B cell (primary cell): ENCODE measurements at regions not wholly inside any gene's neighbourhood (a gene's known extent, or its start where the extent isn't known, plus 50 kb on each side); places are given as distances from the start of the nearest gene placed in this dataset.

Experiments used
- ATAC-seq: fragments of 200-7000 bp; cut with Tn5 transposase; one replicate; pipeline ENCODE4 v1.10.0; 2021; ENCODE audit warnings: low read depth, mild to moderate bottlenecking, moderate number of reproducible peaks, moderate library complexity
- CTCF ChIA-PET: fragments of 350-600 bp; sonication (Branson Sonifier 250); formaldehyde crosslinking; loops from one replicate; lab custom pipeline; 2021; ENCODE audit warnings: antibody characterized with exemption, inconsistent platforms; lab: Charles Lee
- POLR2A ChIA-PET: fragments of 350-600 bp; sonication (Branson Sonifier 250); formaldehyde crosslinking; loops from one replicate; lab custom pipeline; 2021; ENCODE audit warnings: antibody characterized with exemption; lab: Charles Lee
- DNase-seq: peaks from one replicate; pipeline ENCODE4 v3.0.0; 2013
- H2AFZ ChIP-seq: 2 replicates; pipeline ENCODE4 v1.6.1; 2012; ENCODE audit warnings: mild to moderate bottlenecking, low read depth, low read length; ENCODE audit not compliant: insufficient read depth, poor library complexity, severe bottlenecking
- H3K27ac ChIP-seq, 2 donors: 1 replicate in 1 of 2; 2 replicates in 1 of 2; pipeline ENCODE4 v1.5.1; 2012 to 2013; ENCODE audit warnings: low read length in 2 of 2, mild to moderate bottlenecking in 2 of 2, moderate library complexity in 1 of 2
- H3K27me3 ChIP-seq, 4 experiments: fragments of 200-600 bp in 1 of 4; sonication (generic) in 1 of 4; replicated peaks in 1 of 4; 1 replicate in 2 of 4; 2 replicates in 2 of 4; pipeline versions ENCODE4 v1.6.1 to v1.7.0; 2013 to 2016; ENCODE audit warnings: low read length in 3 of 4, mild to moderate bottlenecking in 2 of 4, mixed read lengths in 1 of 4, moderate library complexity in 1 of 4; ENCODE audit not compliant: insufficient read depth in 4 of 4, control insufficient read depth in 3 of 4; ENCODE audit errors: control extremely low read depth in 1 of 4
- H3K36me3 ChIP-seq, 2 experiments: replicated peaks in 1 of 2; 1 replicate in 1 of 2; 2 replicates in 1 of 2; pipeline versions ENCODE4 v1.6.1 to v1.7.1; 2013; ENCODE audit warnings: low read length in 1 of 2; ENCODE audit not compliant: insufficient read depth in 2 of 2, control insufficient read depth in 1 of 2; ENCODE audit errors: control extremely low read depth in 1 of 2, extremely low read depth in 1 of 2
- H3K4me1 ChIP-seq, 2 donors: fragments of 200-600 bp in 1 of 2; sonication (generic) in 1 of 2; 1 replicate in 1 of 2; 2 replicates in 1 of 2; pipeline versions ENCODE4 v1.5.1 to v1.6.1; 2013 to 2017; ENCODE audit warnings: low read length in 2 of 2; ENCODE audit not compliant: control insufficient read depth in 2 of 2, insufficient read depth in 2 of 2
- H3K4me2 ChIP-seq: replicated peaks from 2 replicates; pipeline ENCODE3; 2012; ENCODE audit warnings: mild to moderate bottlenecking, low read depth, low read length; ENCODE audit not compliant: poor library complexity, severe bottlenecking
- H3K4me3 ChIP-seq, 5 experiments: fragments of 200-600 bp in 1 of 5; sonication (generic) in 1 of 5; 1 replicate in 3 of 5; 2 replicates in 2 of 5; pipeline versions ENCODE4 v1.5.1 to v1.7.0; 2011 to 2016; ENCODE audit warnings: low read length in 4 of 5, mild to moderate bottlenecking in 4 of 5, low read depth in 2 of 5, control low read depth in 1 of 5, moderate library complexity in 1 of 5; ENCODE audit not compliant: insufficient read depth in 1 of 5; ENCODE audit errors: control extremely low read depth in 1 of 5, extremely low read depth in 1 of 5
- H3K79me2 ChIP-seq: fragments of 200-600 bp; sonication (generic); one replicate; pipeline ENCODE4 v1.6.0; 2016; ENCODE audit warnings: low read length; ENCODE audit not compliant: control insufficient read depth, insufficient read depth
- H3K9ac ChIP-seq: fragments of 200-600 bp; sonication (generic); 2 replicates; pipeline ENCODE4 v1.6.1; 2017; ENCODE audit warnings: mild to moderate bottlenecking, low read length, moderate library complexity
- H3K9me3 ChIP-seq, 3 donors: one replicate each; pipeline versions ENCODE4 v1.6.1 to v1.7.1; 2013; ENCODE audit warnings: low read length in 2 of 3; ENCODE audit not compliant: control insufficient read depth in 2 of 3, insufficient read depth in 1 of 3; ENCODE audit errors: control extremely low read depth in 1 of 3
- H4K20me1 ChIP-seq: 2 replicates; pipeline ENCODE4 v1.6.0; 2012; ENCODE audit warnings: mild to moderate bottlenecking, low read length; ENCODE audit not compliant: insufficient read depth, control insufficient read depth, poor library complexity, severe bottlenecking
- H3K27ac Mint-ChIP-seq: one replicate; pipeline ENCODE4 v1.8.0; 2021; ENCODE audit warnings: mixed read lengths
- H3K27me3 Mint-ChIP-seq: one replicate; pipeline ENCODE4 v1.8.0; 2021; ENCODE audit warnings: mixed read lengths
- H3K4me1 Mint-ChIP-seq: one replicate; pipeline ENCODE4 v1.8.0; 2021; ENCODE audit warnings: mixed read lengths
- H3K4me3 Mint-ChIP-seq: one replicate; pipeline ENCODE4 v1.8.0; 2021; ENCODE audit warnings: mixed read lengths
- H3K9me3 Mint-ChIP-seq: one replicate; pipeline ENCODE4 v1.8.0; 2022; ENCODE audit warnings: mixed read lengths; ENCODE audit not compliant: insufficient read depth
- EZH2 ChIP-seq: IDR thresholded peaks from 2 replicates; pipeline ENCODE4 v1.6.1; 2012; ENCODE audit warnings: borderline replicate concordance, low read depth, mild to moderate bottlenecking, moderate library complexity, low read length; ENCODE audit not compliant: insufficient read depth, poor library complexity, severe bottlenecking
- WGBS: methylation state at CpG from one replicate; pipeline ENCODE4 v1.1.5; 2013; ENCODE audit warnings: missing lambda C conversion rate; ENCODE audit not compliant: insufficient coverage; 5-methylcytosine and 5-hydroxymethylcytosine counted together
- intact Hi-C: fragments of 100-400 bp; cut with micrococcal nuclease; formaldehyde crosslinking; loops from one replicate; pipeline ENCODE4 v1.10.0; 2022
- TF ChIP-seq, protein P1 (sequence below): fragments of 200-600 bp; IDR thresholded peaks from one replicate; pipeline ENCODE4 v1.8.0; 2022; ENCODE audit warnings: antibody characterized with exemption, mild to moderate bottlenecking

DNA sequence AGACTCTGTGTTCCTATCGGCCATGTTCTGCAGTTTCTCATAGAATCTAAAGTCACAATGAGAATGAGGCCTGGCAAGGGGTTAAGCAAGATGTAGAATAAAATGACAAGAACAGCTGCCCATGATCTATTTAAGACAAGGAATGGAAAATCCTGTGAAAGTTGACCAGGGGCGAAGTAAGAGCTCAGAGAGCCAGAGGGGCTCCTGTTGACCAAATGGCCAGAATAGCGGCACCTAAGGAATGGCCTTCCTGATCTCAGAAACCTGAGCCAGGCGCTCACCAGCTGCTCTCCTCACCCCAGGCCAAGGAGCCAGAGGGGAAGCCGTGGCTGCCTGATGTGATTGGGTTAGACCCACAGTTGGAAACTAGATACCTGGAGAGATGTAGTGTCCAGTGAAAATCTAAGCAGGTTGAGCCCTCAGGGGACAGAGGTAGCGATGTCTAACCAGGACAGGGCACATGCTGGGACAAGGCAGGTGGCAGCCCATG, 106.1 kb upstream of the NDN start:
- no peak overlapping the region for H2AFZ ChIP-seq
- ChIA-PET POLR2A (no interaction called here), CTCF (no interaction called here)
- H3K36me3 ChIP-seq = no peaks in the 10 kb centered on the region
- ATAC-seq = no peak
- H3K4me1 ChIP-seq = no peaks in the 10 kb centered on the region
- H3K79me2 ChIP-seq = no peaks in the 10 kb centered on the region
- Mint-ChIP-seq H3K27me3 (no peaks in the 10 kb centered on the region), H3K27ac (no peak overlapping the region), H3K4me3 (no peak overlapping the region), H3K4me1 (no peaks in the 10 kb centered on the region), H3K9me3 (peaks cover 10% of the 10 kb centered on the region)
- no peak overlapping the region for H3K9ac ChIP-seq
- 65% methylated on average over 4 of the region's 6 CpGs for WGBS
- H3K9me3 ChIP-seq = peaks cover 0 to 12% (median 3%) of the 10 kb centered on the region in 3 donors
- H3K4me3 ChIP-seq = no peak overlapping the region
- no peak overlapping the region for H3K27ac ChIP-seq
- H3K27me3 ChIP-seq = no peaks in the 10 kb centered on the region
- no peak for DNase-seq
- no peaks in the 10 kb centered on the region for H4K20me1 ChIP-seq
- no peak overlapping the region for H3K4me2 ChIP-seq
- intact Hi-C loops = no loop called here
- no peak for TF ChIP-seq EZH2
- TF ChIP-seq, protein P1, sequence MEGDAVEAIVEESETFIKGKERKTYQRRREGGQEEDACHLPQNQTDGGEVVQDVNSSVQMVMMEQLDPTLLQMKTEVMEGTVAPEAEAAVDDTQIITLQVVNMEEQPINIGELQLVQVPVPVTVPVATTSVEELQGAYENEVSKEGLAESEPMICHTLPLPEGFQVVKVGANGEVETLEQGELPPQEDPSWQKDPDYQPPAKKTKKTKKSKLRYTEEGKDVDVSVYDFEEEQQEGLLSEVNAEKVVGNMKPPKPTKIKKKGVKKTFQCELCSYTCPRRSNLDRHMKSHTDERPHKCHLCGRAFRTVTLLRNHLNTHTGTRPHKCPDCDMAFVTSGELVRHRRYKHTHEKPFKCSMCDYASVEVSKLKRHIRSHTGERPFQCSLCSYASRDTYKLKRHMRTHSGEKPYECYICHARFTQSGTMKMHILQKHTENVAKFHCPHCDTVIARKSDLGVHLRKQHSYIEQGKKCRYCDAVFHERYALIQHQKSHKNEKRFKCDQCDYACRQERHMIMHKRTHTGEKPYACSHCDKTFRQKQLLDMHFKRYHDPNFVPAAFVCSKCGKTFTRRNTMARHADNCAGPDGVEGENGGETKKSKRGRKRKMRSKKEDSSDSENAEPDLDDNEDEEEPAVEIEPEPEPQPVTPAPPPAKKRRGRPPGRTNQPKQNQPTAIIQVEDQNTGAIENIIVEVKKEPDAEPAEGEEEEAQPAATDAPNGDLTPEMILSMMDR = no peak

DNA sequence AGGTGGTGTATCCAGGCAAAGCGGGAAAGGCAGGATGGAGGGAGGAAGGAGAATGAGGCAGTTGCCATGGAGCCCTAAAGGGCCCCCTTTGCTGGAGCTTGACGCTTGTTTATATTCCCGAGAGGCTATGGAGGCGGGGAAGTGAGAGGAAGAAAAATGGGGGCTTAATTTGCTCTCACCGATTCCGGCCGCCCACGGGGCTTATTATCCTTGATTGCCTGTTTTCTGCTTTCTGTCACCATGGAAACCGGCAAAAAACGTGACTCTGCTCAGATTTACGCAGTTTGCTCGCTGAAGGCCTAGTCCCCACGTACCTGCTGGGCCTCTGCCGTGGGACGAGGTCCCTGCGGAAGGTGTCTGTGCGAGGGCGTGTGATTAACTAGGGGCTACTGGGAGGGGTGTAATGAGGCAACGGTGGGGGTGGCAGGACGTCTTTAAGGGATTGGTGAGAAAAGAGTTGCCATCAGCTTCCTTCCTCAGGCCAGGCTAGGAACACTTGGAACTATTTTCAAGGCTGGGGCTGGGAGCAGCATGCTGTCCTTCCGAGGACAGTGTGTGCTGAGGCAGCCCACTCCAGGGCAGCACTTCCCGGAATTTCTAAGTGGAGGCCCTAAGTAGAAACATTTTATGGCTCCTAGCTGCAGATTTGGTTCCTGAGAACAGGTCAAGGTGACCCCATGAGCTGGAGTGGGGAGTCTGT, 110.8 kb upstream of the NDN start:
- Mint-ChIP-seq H3K4me3 (no peak overlapping the region), H3K27ac (no peak overlapping the region), H3K4me1 (no peaks in the 10 kb centered on the region), H3K27me3 (no peaks in the 10 kb centered on the region), H3K9me3 (peaks cover 10% of the 10 kb centered on the region)
- no peak overlapping the region for H2AFZ ChIP-seq
- no peaks in the 10 kb centered on the region for H3K79me2 ChIP-seq
- no peak overlapping the region for H3K27ac ChIP-seq
- H4K20me1 ChIP-seq = no peaks in the 10 kb centered on the region
- H3K4me3 ChIP-seq = no peak overlapping the region
- no peak overlapping the region for H3K4me2 ChIP-seq
- H3K9me3 ChIP-seq = peaks cover 0 to 19% (median 3%) of the 10 kb centered on the region in 3 donors
- 72% methylated on average over 22 of the region's 22 CpGs for WGBS
- no peak overlapping the region for H3K9ac ChIP-seq
- no peaks in the 10 kb centered on the region for H3K27me3 ChIP-seq
- TF ChIP-seq, protein P1 = no peak
- no peaks in the 10 kb centered on the region for H3K36me3 ChIP-seq
- ChIA-PET CTCF (no interaction called here), POLR2A (no interaction called here)
- H3K4me1 ChIP-seq = no peaks in the 10 kb centered on the region
- ATAC-seq (no peak), DNase-seq (no peak)
- intact Hi-C loops = no loop called here
